GM18867 (cell line): ENCODE measurements at regions not wholly inside any gene's neighbourhood (a gene's known extent, or its start where the extent isn't known, plus 50 kb on each side); places are given as distances from the start of the nearest gene placed in this dataset.
"Not testable (repeated sequence)": the region's sequence is repeated elsewhere in the genome, so short reads cannot be mapped to it uniquely, and the experiment has no call there.

Source experiments
- ATAC-seq: cut with Tn5 transposase; IDR thresholded peaks from one replicate; pipeline ENCODE4 v1.9.1; 2021; ENCODE audit warnings: mild to moderate bottlenecking, moderate library complexity; ENCODE audit not compliant: unreplicated experiment

GRCh38 chrX:7640392-7640791 is 202.6 kb upstream of the VCX start:
- ATAC-seq, result no peak

- ATAC-seq, result no peak
Observed at GRCh38 chrX:7638078-7638710, 204.8 kb upstream of the VCX start.

- no peak for ATAC-seq
Observed at GRCh38 chrX:7637066-7637465, 205.9 kb upstream of the VCX start.

- no peak for ATAC-seq
Observed at GRCh38 chrX:7635604-7636003, 207.4 kb upstream of the VCX start.

- ATAC-seq, result no peak
Observed at GRCh38 chrX:7620560-7620959, 222.4 kb upstream of the VCX start.

- no peak for ATAC-seq
Observed at GRCh38 chrX:7617994-7618393, 225.0 kb upstream of the VCX start.

GRCh38 chrX:7614616-7615015 is 228.4 kb upstream of the VCX start:
- ATAC-seq, result no peak

GRCh38 chrX:7608625-7609024 is 234.3 kb upstream of the VCX start:
- ATAC-seq, result not testable (repeated sequence)

- ATAC-seq, result no peak
Observed at GRCh38 chrX:7606039-7606652, 236.8 kb upstream of the VCX start.

- ATAC-seq, result no peak
Observed at GRCh38 chrX:7603387-7603786, 239.6 kb upstream of the VCX start.

GRCh38 chrX:7596822-7597221 is 246.1 kb upstream of the VCX start:
- peak; percentile 44 for ATAC-seq

GRCh38 chrX:7593370-7593769 is 249.6 kb upstream of the VCX start:
- ATAC-seq, result not testable (repeated sequence)

GRCh38 chrX:7586126-7586525 is 256.8 kb upstream of the VCX start:
- ATAC-seq, result peak; percentile 76

- ATAC-seq, result no peak
Observed at GRCh38 chrX:7582191-7582590, 260.8 kb upstream of the VCX start.

GRCh38 chrX:7580127-7580526 is 262.8 kb upstream of the VCX start:
- no peak for ATAC-seq

GRCh38 chrX:7574325-7574724 is 268.6 kb upstream of the VCX start:
- ATAC-seq, result no peak

GRCh38 chrX:7570432-7571029 is 272.4 kb upstream of the VCX start:
- no peak for ATAC-seq

- ATAC-seq, result no peak
Observed at GRCh38 chrX:7568597-7568996, 274.4 kb upstream of the VCX start.

- ATAC-seq, result no peak
Observed at GRCh38 chrX:7568130-7568529, 274.8 kb upstream of the VCX start.

- ATAC-seq, result no peak
Observed at GRCh38 chrX:7552760-7553159, 290.2 kb upstream of the VCX start.

- ATAC-seq, result no peak
Observed at GRCh38 chrX:7546551-7547080, 296.4 kb upstream of the VCX start.

GRCh38 chrX:7545564-7545963 is 297.4 kb upstream of the VCX start:
- no peak for ATAC-seq
